ENCODE measurements at regions not wholly inside any gene's neighbourhood (a gene's known extent, or its start where the extent isn't known, plus 50 kb on each side); places are given as distances from the start of the nearest gene placed in this dataset.

- Histone ChIP-seq H3K4ac (ENCODE audit: low read depth, low read length) (no peak overlapping the region), H3K4me2 (ENCODE audit: low read depth, low read length) (no peak overlapping the region), H3K36me3 (ENCODE audit: control insufficient read depth, insufficient read depth, low read length) (no peaks in the 10 kb centered on the region), H3K4me1 (ENCODE audit: control insufficient read depth, insufficient read depth, low read length) (no peaks in the 10 kb centered on the region), H2AK5ac (ENCODE audit: low read depth, low read length) (no peak overlapping the region), H2BK20ac (ENCODE audit: low read depth, low read length) (no peak overlapping the region), H3K18ac (ENCODE audit: low read depth, low read length) (no peak overlapping the region), H2AK9ac (replicated peaks; ENCODE audit: low read depth, low read length, poor library complexity) (no peak overlapping the region), H4K20me1 (ENCODE audit: insufficient read depth, low read length) (no peaks in the 10 kb centered on the region), H4K5ac (ENCODE audit: low read depth, low read length) (no peak overlapping the region), H3K56ac (ENCODE audit: extremely low read depth, insufficient read depth, low read length) (no peak overlapping the region), H3K4me3 (ENCODE audit: insufficient read depth, low read depth, low read length) (no peak overlapping the region), H4K91ac (ENCODE audit: insufficient read depth, low read depth, low read length) (no peak overlapping the region), H2BK5ac (ENCODE audit: low read depth, low read length, poor library complexity, severe bottlenecking) (no peak overlapping the region), H2BK15ac (ENCODE audit: low read depth, low read length) (no peak overlapping the region), H4K8ac (ENCODE audit: low read depth in 2 of 2, low read length in 2 of 2) (no peak overlapping the region), H3K27me3 (ENCODE audit: control insufficient read depth, insufficient read depth, low read length) (no peaks in the 10 kb centered on the region), H3K9me1 (ENCODE audit: insufficient read depth, low read length) (no peaks in the 10 kb centered on the region), H3K79me1 (ENCODE audit: low read depth in 1 of 2, low read length in 2 of 2) (no peaks in the 10 kb centered on the region), H2AFZ (replicated peaks; ENCODE audit: low read length, poor library complexity) (no peak overlapping the region), H3K9ac (ENCODE audit: low read depth, low read length) (no peak overlapping the region), H3K27ac (ENCODE audit: insufficient read depth, low read length) (no peak overlapping the region), H3K23ac (ENCODE audit: low read depth, low read length) (no peak overlapping the region), H3K14ac (replicated peaks; ENCODE audit: low read depth, low read length) (no peak overlapping the region), H2BK120ac (ENCODE audit: low read depth, low read length) (no peak overlapping the region), H3K9me3 (ENCODE audit: control insufficient read depth, insufficient read depth, low read length) (peaks cover 62% of the 10 kb centered on the region)
- in situ Hi-C loops (cut with MboI; ENCODE audit: low sequenced_read_pairs) (no loop called here), intact Hi-C loops (cut with micrococcal nuclease) (no loop called here), dilution Hi-C loops (cut with HindIII; ENCODE audit: low sequenced_read_pairs, unreplicated experiment) (no loop called here)
- no peak for DNase-seq
- WGBS, 2 experiments (ENCODE audit: extremely low coverage in 2 of 2, insufficient read length in 1 of 2) = no CpG with 5 or more reads among the region's 2 CpGs
- POLR2A ChIA-PET (ENCODE audit: unreplicated experiment) = no interaction called here
- no peak for ATAC-seq (ENCODE audit: low read depth)
- no TSS peak for BruUV-seq (replicated peaks)
- CTCF ChIA-PET = no interaction called here
- no peak for TF ChIP-seq RCOR1 (IDR thresholded peaks at IDR 0.05; ENCODE audit: insufficient replicate concordance, low read length)
- TF ChIP-seq USF2 (IDR thresholded peaks at IDR 0.05; ENCODE audit: low read depth, low read length) = no peak
- TF ChIP-seq MAZ (IDR thresholded peaks at IDR 0.05; ENCODE audit: borderline replicate concordance, low read depth, low read length) = no peak
- TF ChIP-seq MXI1 (IDR thresholded peaks at IDR 0.05; ENCODE audit: borderline replicate concordance, low read depth, low read length) = no peak
- TF ChIP-seq MAFK (IDR thresholded peaks at IDR 0.05; ENCODE audit: low read depth, low read length) = no peak
- no peak for TF ChIP-seq CHD1 (IDR thresholded peaks at IDR 0.05; ENCODE audit: low read depth, low read length)
- TF ChIP-seq RFX5 (IDR thresholded peaks at IDR 0.05; ENCODE audit: low read depth, low read length) = no peak
- TF ChIP-seq CTCF (conservative IDR thresholded peaks at IDR 0.05; ENCODE audit: low read depth, low read length) = no peak
- no peak for TF ChIP-seq RAD21 (IDR thresholded peaks at IDR 0.05; ENCODE audit: low read length)
Measured at GRCh38 chr1:2941040-2941439, 80.2 kb upstream of the ACTRT2 start.

All from IMR-90 (cell line).